Transverse colon (tissue), 4 donors: ENCODE measurements at regions not wholly inside any gene's neighbourhood (a gene's known extent, or its start where the extent isn't known, plus 50 kb on each side); places are given as distances from the start of the nearest gene placed in this dataset.

Source experiments
- DNase-seq: peaks from one replicate; pipeline ENCODE4 v3.0.0-alpha.2; 2019
- H3K27ac ChIP-seq, 4 donors: fragments of 200-600 bp; sonication (generic); 2 replicates each; pipeline ENCODE4 v1.5.1; 2016 to 2018; ENCODE audit warnings: inconsistent platforms in 4 of 4
- H3K27me3 ChIP-seq: fragments of 200-600 bp; sonication (generic); 2 replicates; pipeline ENCODE4 v1.5.1; 2017; ENCODE audit warnings: inconsistent platforms
- H3K36me3 ChIP-seq, 4 donors: fragments of 200-600 bp; sonication (generic); 2 replicates each; pipeline ENCODE4 v1.5.1; 2017 to 2019; ENCODE audit warnings: inconsistent platforms in 4 of 4
- H3K4me1 ChIP-seq, 4 donors: fragments of 200-600 bp; sonication (generic); 2 replicates each; pipeline ENCODE4 v1.5.1; 2017 to 2020; ENCODE audit warnings: inconsistent platforms in 4 of 4
- H3K4me3 ChIP-seq, 4 donors: fragments of 200-600 bp; sonication (generic); 1 replicate in 1 of 4; 2 replicates in 3 of 4; pipeline versions ENCODE4 v1.5.1 to v1.6.1; 2017 to 2019; ENCODE audit warnings: inconsistent platforms in 4 of 4
- H3K9me3 ChIP-seq, 2 donors: fragments of 200-600 bp; sonication (generic); 2 replicates each; pipeline ENCODE4 v1.5.1; 2017 to 2019; ENCODE audit warnings: inconsistent platforms in 2 of 2
- CTCF ChIP-seq, 5 experiments: fragments of 200-600 bp in 3 of 5; fragments of 450-650 bp in 2 of 5; sonication (generic) in 3 of 5; IDR thresholded peaks; 1 replicate in 2 of 5; 2 replicates in 3 of 5; pipeline ENCODE4 v1.5.1; 2016 to 2017; ENCODE audit warnings: antibody characterized with exemption in 5 of 5, inconsistent platforms in 3 of 5, mild to moderate bottlenecking in 2 of 5, moderate library complexity in 1 of 5
- EP300 ChIP-seq: sonication (generic); formaldehyde crosslinking; IDR thresholded peaks from one replicate; pipeline ENCODE4 v1.6.1; 2017; ENCODE audit warnings: antibody characterized with exemption, low read depth
- POLR2A ChIP-seq: fragments of 450-650 bp; IDR thresholded peaks from one replicate; pipeline ENCODE4 v1.6.1; 2016; ENCODE audit warnings: antibody characterized with exemption, mild to moderate bottlenecking, moderate library complexity
- POLR2AphosphoS5 ChIP-seq, 3 donors: sonication (generic); formaldehyde crosslinking; IDR thresholded peaks; one replicate each; pipeline ENCODE4 v1.6.1; 2016; ENCODE audit warnings: antibody characterized with exemption in 3 of 3
- WGBS, 2 donors: methylation state at CpG; one replicate each; pipeline ENCODE4 v1.1.5; 2018; ENCODE audit warnings: low coverage in 1 of 2; 5-methylcytosine and 5-hydroxymethylcytosine counted together
- in situ Hi-C, 4 donors: fragments of 200-750 bp; cut with MboI; loops; one replicate each; pipeline versions ENCODE4 v1.15.0 to v1.15.1; 2017; ENCODE audit warnings: low sequenced_read_pairs in 3 of 4, low pct_ligation_motif_present in 1 of 4, low pct_unique_long_range_greater_than_20kb in 1 of 4
- intact Hi-C: fragments of 100-400 bp; cut with DNase I; formaldehyde crosslinking; loops from one replicate; pipeline ENCODE4 v1.15.1; 2023; ENCODE audit warnings: low total_unique reads

GRCh38 chr6:153538491-153538890 lies 407.4 kb upstream of the RGS17 start:
- DNase-seq, result no peak
- H3K27me3 ChIP-seq, result no peaks in the 10 kb centered on the region
- 25 to 77% methylated on average over 1 of the region's 1 CpG for WGBS, 2 donors
- H3K36me3 ChIP-seq, result no peaks in the 10 kb centered on the region
- H3K27ac ChIP-seq, result no peak overlapping the region
- in situ Hi-C loops, result no loop called here
- peaks cover 4% of the 10 kb centered on the region in 2 donors for H3K9me3 ChIP-seq
- intact Hi-C loops, result no loop called here
- H3K4me3 ChIP-seq, result no peak overlapping the region
- TF ChIP-seq POLR2A, result no peak
- TF ChIP-seq EP300, result no peak
- TF ChIP-seq POLR2AphosphoS5 (IDR thresholded peaks at IDR 0.05), result no peak
- no peak for TF ChIP-seq CTCF (IDR thresholded peaks at IDR 0.05)
- H3K4me1 ChIP-seq, result no peaks in the 10 kb centered on the region

- no peak for DNase-seq
- intact Hi-C loops, result no loop called here
- Histone ChIP-seq H3K4me1 (no peaks in the 10 kb centered on the region), H3K27ac (no peak overlapping the region), H3K36me3 (no peaks in the 10 kb centered on the region), H3K27me3 (no peaks in the 10 kb centered on the region), H3K4me3 (no peak overlapping the region), H3K9me3 (no peaks in the 10 kb centered on the region)
- no peak for TF ChIP-seq EP300
- no peak for TF ChIP-seq POLR2AphosphoS5 (IDR thresholded peaks at IDR 0.05)
- no peak for TF ChIP-seq POLR2A
- no peak for TF ChIP-seq CTCF (IDR thresholded peaks at IDR 0.05)
- in situ Hi-C loops, result no loop called here
- WGBS, 2 donors, result 67% methylated on average over 1 of the region's 1 CpG; no CpG with 5 or more reads in 1 of the 2 donors
These were observed 406.3 kb upstream of the RGS17 start for GRCh38 chr6:153537422-153537821.

GRCh38 chr6:153526479-153526878 lies 395.4 kb upstream of the RGS17 start:
- Histone ChIP-seq H3K4me3 (no peak overlapping the region), H3K27ac (no peak overlapping the region), H3K27me3 (no peaks in the 10 kb centered on the region), H3K36me3 (no peaks in the 10 kb centered on the region), H3K4me1 (no peaks in the 10 kb centered on the region), H3K9me3 (no peaks in the 10 kb centered on the region)
- intact Hi-C loops, result no loop called here
- DNase-seq, result no peak
- TF ChIP-seq CTCF (IDR thresholded peaks at IDR 0.05) (no peak), POLR2A (no peak), EP300 (no peak), POLR2AphosphoS5 (IDR thresholded peaks at IDR 0.05) (no peak)
- 78 to 83% methylated on average over 3 of the region's 3 CpGs for WGBS, 2 donors
- in situ Hi-C loops, result no loop called here

- intact Hi-C loops, result no loop called here
- in situ Hi-C loops, result no loop called here
- H3K4me3 ChIP-seq, result no peak overlapping the region
- no peaks in the 10 kb centered on the region for H3K9me3 ChIP-seq
- DNase-seq, result no peak
- no peaks in the 10 kb centered on the region for H3K36me3 ChIP-seq
- WGBS, 2 donors, result 52 to 80% methylated on average over 1 of the region's 1 CpG
- TF ChIP-seq EP300 (no peak), POLR2A (no peak), CTCF (IDR thresholded peaks at IDR 0.05) (no peak), POLR2AphosphoS5 (IDR thresholded peaks at IDR 0.05) (no peak)
- no peak overlapping the region for H3K27ac ChIP-seq
- H3K27me3 ChIP-seq, result no peaks in the 10 kb centered on the region
- no peaks in the 10 kb centered on the region for H3K4me1 ChIP-seq
These were observed 394.9 kb upstream of the RGS17 start for GRCh38 chr6:153525998-153526397.
